ENCODE measurements at regions not wholly inside any gene's neighbourhood (a gene's known extent, or its start where the extent isn't known, plus 50 kb on each side); places are given as distances from the start of the nearest gene placed in this dataset.
"Not testable (repeated sequence)": the region's sequence is repeated elsewhere in the genome, so short reads cannot be mapped to it uniquely, and the experiment has no call there.

GRCh38 chr12:104906695-104907094 is 51.4 kb downstream of the SLC41A2 start:
- no peak for DNase-seq

GRCh38 chr12:104905446-104905845 is 52.6 kb downstream of the SLC41A2 start:
- not testable (repeated sequence) for DNase-seq

- DNase-seq = no peak
Observed at GRCh38 chr12:104903648-104904423, 54.3 kb downstream of the SLC41A2 start.

GRCh38 chr12:104902125-104902524 is 56.0 kb downstream of the SLC41A2 start:
- no peak for DNase-seq

GRCh38 chr12:104896710-104897109 is 61.4 kb downstream of the SLC41A2 start:
- no peak for DNase-seq

- DNase-seq = no peak
Observed at GRCh38 chr12:104896146-104896545, 61.9 kb downstream of the SLC41A2 start.

GRCh38 chr12:104895415-104895814 is 62.7 kb downstream of the SLC41A2 start:
- DNase-seq = no peak

- no peak for DNase-seq
Observed at GRCh38 chr12:104890476-104891096, 67.5 kb downstream of the SLC41A2 start.

GRCh38 chr12:104889735-104890134 is 68.4 kb downstream of the SLC41A2 start:
- DNase-seq = no peak

- DNase-seq = no peak
Observed at GRCh38 chr12:104888892-104889291, 69.2 kb downstream of the SLC41A2 start.

- DNase-seq = no peak
Observed at GRCh38 chr12:104888481-104888880, 69.6 kb downstream of the SLC41A2 start.

- no peak for DNase-seq
Observed at GRCh38 chr12:104887452-104887851, 70.6 kb downstream of the SLC41A2 start.

- no peak for DNase-seq
Observed at GRCh38 chr12:104886418-104887401, 71.4 kb downstream of the SLC41A2 start.

GRCh38 chr12:104878858-104879257 is 79.2 kb downstream of the SLC41A2 start:
- not testable (repeated sequence) for DNase-seq

- DNase-seq = peak in 1 of 2 donors; percentile 18
Observed at GRCh38 chr12:104877103-104877705, 80.9 kb downstream of the SLC41A2 start.

GRCh38 chr12:104873374-104873773 is 84.7 kb downstream of the SLC41A2 start:
- no peak for DNase-seq

GRCh38 chr12:104870797-104871196 is 87.3 kb downstream of the SLC41A2 start:
- no peak for DNase-seq

- no peak for DNase-seq
Observed at GRCh38 chr12:104866291-104866690, 91.8 kb downstream of the SLC41A2 start.

GRCh38 chr12:104865080-104865479 is 93.0 kb downstream of the SLC41A2 start:
- DNase-seq = no peak

GRCh38 chr12:104864668-104865067 is 93.4 kb downstream of the SLC41A2 start:
- no peak for DNase-seq

GRCh38 chr12:104863296-104863948 is 94.7 kb downstream of the SLC41A2 start:
- DNase-seq = no peak

All from hippocampal formation (tissue), 2 donors.